ENCODE measurements at regions not wholly inside any gene's neighbourhood (a gene's known extent, or its start where the extent isn't known, plus 50 kb on each side); places are given as distances from the start of the nearest gene placed in this dataset.
"Not testable (repeated sequence)": the region's sequence is repeated elsewhere in the genome, so short reads cannot be mapped to it uniquely, and the experiment has no call there.

GRCh38 chr13:69623973-69624372 lies 483.7 kb upstream of the ATXN8OS start:
- DNase-seq (ENCODE audit: low read depth), result no peak
- TF ChIP-seq MAX (IDR thresholded peaks at IDR 0.05; ENCODE audit: low read depth, low read length), result no peak
- TF ChIP-seq POLR2A (IDR thresholded peaks at IDR 0.05; ENCODE audit: extremely low read depth, insufficient read length), result no peak
- no peak for TF ChIP-seq CTCF (IDR thresholded peaks at IDR 0.05; ENCODE audit: low read depth, low read length)
- no peak for TF ChIP-seq MYC (IDR thresholded peaks at IDR 0.05; ENCODE audit: low read depth, low read length)
- no peak overlapping the region for H3K4me3 ChIP-seq (ENCODE audit: low read depth, low read length)

GRCh38 chr13:69619651-69620050 lies 488.0 kb upstream of the ATXN8OS start:
- TF ChIP-seq CTCF (IDR thresholded peaks at IDR 0.05; ENCODE audit: low read depth, low read length), result no peak
- no peak for TF ChIP-seq POLR2A (IDR thresholded peaks at IDR 0.05; ENCODE audit: extremely low read depth, insufficient read length)
- TF ChIP-seq MYC (IDR thresholded peaks at IDR 0.05; ENCODE audit: low read depth, low read length), result no peak
- no peak for TF ChIP-seq MAX (IDR thresholded peaks at IDR 0.05; ENCODE audit: low read depth, low read length)
- DNase-seq (ENCODE audit: low read depth), result no peak
- no peak overlapping the region for H3K4me3 ChIP-seq (ENCODE audit: low read depth, low read length)

GRCh38 chr13:69618838-69619237 lies 488.8 kb upstream of the ATXN8OS start:
- no peak for DNase-seq (ENCODE audit: low read depth)
- no peak overlapping the region for H3K4me3 ChIP-seq (ENCODE audit: low read depth, low read length)
- TF ChIP-seq POLR2A (IDR thresholded peaks at IDR 0.05; ENCODE audit: extremely low read depth, insufficient read length) (no peak), MYC (IDR thresholded peaks at IDR 0.05; ENCODE audit: low read depth, low read length) (no peak), CTCF (IDR thresholded peaks at IDR 0.05; ENCODE audit: low read depth, low read length) (no peak), MAX (IDR thresholded peaks at IDR 0.05; ENCODE audit: low read depth, low read length) (no peak)

GRCh38 chr13:69618393-69618792 lies 489.2 kb upstream of the ATXN8OS start:
- H3K4me3 ChIP-seq (ENCODE audit: low read depth, low read length), result no peak overlapping the region
- no peak for DNase-seq (ENCODE audit: low read depth)
- no peak for TF ChIP-seq CTCF (IDR thresholded peaks at IDR 0.05; ENCODE audit: low read depth, low read length)
- no peak for TF ChIP-seq MYC (IDR thresholded peaks at IDR 0.05; ENCODE audit: low read depth, low read length)
- no peak for TF ChIP-seq MAX (IDR thresholded peaks at IDR 0.05; ENCODE audit: low read depth, low read length)
- TF ChIP-seq POLR2A (IDR thresholded peaks at IDR 0.05; ENCODE audit: extremely low read depth, insufficient read length), result no peak

GRCh38 chr13:69617587-69617986 lies 490.0 kb upstream of the ATXN8OS start:
- H3K4me3 ChIP-seq (ENCODE audit: low read depth, low read length), result no peak overlapping the region
- TF ChIP-seq POLR2A (IDR thresholded peaks at IDR 0.05; ENCODE audit: extremely low read depth, insufficient read length), result no peak
- no peak for TF ChIP-seq MAX (IDR thresholded peaks at IDR 0.05; ENCODE audit: low read depth, low read length)
- no peak for TF ChIP-seq CTCF (IDR thresholded peaks at IDR 0.05; ENCODE audit: low read depth, low read length)
- no peak for TF ChIP-seq MYC (IDR thresholded peaks at IDR 0.05; ENCODE audit: low read depth, low read length)
- DNase-seq (ENCODE audit: low read depth), result no peak

GRCh38 chr13:69616396-69616795 lies 491.2 kb upstream of the ATXN8OS start:
- TF ChIP-seq MYC (IDR thresholded peaks at IDR 0.05; ENCODE audit: low read depth, low read length) (no peak), MAX (IDR thresholded peaks at IDR 0.05; ENCODE audit: low read depth, low read length) (no peak), POLR2A (IDR thresholded peaks at IDR 0.05; ENCODE audit: extremely low read depth, insufficient read length) (no peak), CTCF (IDR thresholded peaks at IDR 0.05; ENCODE audit: low read depth, low read length) (no peak)
- DNase-seq (ENCODE audit: low read depth), result no peak
- H3K4me3 ChIP-seq (ENCODE audit: low read depth, low read length), result no peak overlapping the region

- not testable (repeated sequence) for H3K4me3 ChIP-seq (ENCODE audit: low read depth, low read length); DNase-seq (ENCODE audit: low read depth)
Measured at GRCh38 chr13:69615055-69615454, 492.6 kb upstream of the ATXN8OS start.
